ENCODE measurements at regions not wholly inside any gene's neighbourhood (a gene's known extent, or its start where the extent isn't known, plus 50 kb on each side); places are given as distances from the start of the nearest gene placed in this dataset.

GRCh38 chr7:85310301-85310700, 123.4 kb upstream of the SEMA3D start:
- TF ChIP-seq CTCF (IDR thresholded peaks at IDR 0.05 in 8 of 11, conservative IDR thresholded peaks at IDR 0.05 in 3 of 11), result no peak
- TF ChIP-seq POLR2A (IDR thresholded peaks at IDR 0.05), result no peak

All from spleen (tissue), 7 donors.